Neural cell (in vitro differentiated cells): ENCODE measurements at regions not wholly inside any gene's neighbourhood (a gene's known extent, or its start where the extent isn't known, plus 50 kb on each side); places are given as distances from the start of the nearest gene placed in this dataset.

ENCODE experiments used
- EZH2 ChIP-seq: fragments of 200-600, 300-800 bp; shearing (Covaris generic), sonication (generic); IDR thresholded peaks from 2 replicates; pipeline ENCODE4 v1.6.1; 2014; ENCODE audit warnings: antibody characterized with exemption, low read length, borderline replicate concordance, mild to moderate bottlenecking; ENCODE audit not compliant: insufficient read depth, poor library complexity, severe bottlenecking
- RAD21 ChIP-seq: fragments of 450-650 bp; conservative IDR thresholded peaks from 2 replicates; pipeline ENCODE4 v1.6.1; 2014; ENCODE audit warnings: antibody characterized with exemption, mild to moderate bottlenecking, moderate library complexity
- TAF1 ChIP-seq: IDR thresholded peaks from 2 replicates; pipeline ENCODE4 v1.6.1; 2012; ENCODE audit warnings: low read depth

- TF ChIP-seq EZH2 (no peak), RAD21 (no peak), TAF1 (no peak)
These were observed 296.8 kb upstream of the HDAC4 start for GRCh38 chr2:239697399-239698164.
